Hepatocyte (in vitro differentiated cells): ENCODE measurements at regions not wholly inside any gene's neighbourhood (a gene's known extent, or its start where the extent isn't known, plus 50 kb on each side); places are given as distances from the start of the nearest gene placed in this dataset.

Experiments used
- DNase-seq: peaks from one replicate; pipeline ENCODE4 v3.0.0-alpha.2; 2016; ENCODE audit warnings: low spot score
- H2AFZ ChIP-seq: fragments of 200-600 bp; sonication (generic); 2 replicates; pipeline ENCODE4 v1.6.0; 2016; ENCODE audit warnings: antibody characterized with exemption, mild to moderate bottlenecking
- H3K27ac ChIP-seq: fragments of 200-600 bp; sonication (generic); 2 replicates; pipeline ENCODE4 v1.5.1; 2016; ENCODE audit warnings: mild to moderate bottlenecking
- H3K27me3 ChIP-seq: fragments of 200-600 bp; sonication (generic); 2 replicates; pipeline ENCODE4 v1.6.1; 2016
- H3K36me3 ChIP-seq: fragments of 200-600 bp; sonication (generic); replicated peaks from 2 replicates; pipeline ENCODE4 v1.5.1; 2016; ENCODE audit warnings: low read depth; ENCODE audit not compliant: insufficient read depth
- H3K4me1 ChIP-seq: fragments of 200-600 bp; sonication (generic); 2 replicates; pipeline ENCODE4 v1.5.1; 2016; ENCODE audit warnings: mild to moderate bottlenecking, moderate library complexity; ENCODE audit not compliant: insufficient read depth
- H3K4me2 ChIP-seq: fragments of 200-600 bp; sonication (generic); 2 replicates; pipeline ENCODE4 v1.6.0; 2016
- H3K4me3 ChIP-seq: fragments of 200-600 bp; sonication (generic); 2 replicates; pipeline ENCODE4 v1.5.1; 2016; ENCODE audit warnings: mild to moderate bottlenecking
- H3K79me2 ChIP-seq: fragments of 200-600 bp; sonication (generic); 2 replicates; pipeline ENCODE4 v1.6.0; 2017; ENCODE audit warnings: mild to moderate bottlenecking
- H3K9me2 ChIP-seq: fragments of 200-600 bp; sonication (generic); replicated peaks from 2 replicates; pipeline ENCODE4 v1.6.0; 2017; ENCODE audit warnings: mild to moderate bottlenecking; ENCODE audit not compliant: insufficient read depth
- H3K9me3 ChIP-seq: fragments of 200-600 bp; sonication (generic); 2 replicates; pipeline ENCODE4 v1.5.1; 2016; ENCODE audit warnings: low read depth, mild to moderate bottlenecking
- H4K20me1 ChIP-seq: fragments of 200-600 bp; sonication (generic); 2 replicates; pipeline ENCODE4 v1.6.0; 2016; ENCODE audit warnings: mild to moderate bottlenecking; ENCODE audit not compliant: insufficient read depth, poor library complexity, severe bottlenecking
- CTCF ChIP-seq: fragments of 200-600 bp; sonication (generic); IDR thresholded peaks from 2 replicates; pipeline ENCODE4 v1.5.1; 2016; ENCODE audit warnings: antibody characterized with exemption, mild to moderate bottlenecking; ENCODE audit not compliant: poor library complexity
- EZH2 ChIP-seq: fragments of 200-600 bp; sonication (generic); IDR thresholded peaks from 2 replicates; pipeline ENCODE4 v1.6.1; 2016; ENCODE audit warnings: antibody characterized with exemption, mild to moderate bottlenecking, borderline replicate concordance
- EZH2phosphoT487 ChIP-seq: fragments of 200-600 bp; sonication (generic); IDR thresholded peaks from one replicate; pipeline ENCODE4 v1.6.1; 2018; ENCODE audit warnings: antibody characterized with exemption, mild to moderate bottlenecking, low read depth, moderate library complexity; ENCODE audit not compliant: unreplicated experiment, severe bottlenecking
- WGBS: methylation state at CpG from one replicate; pipeline ENCODE4 v1.1.6; 2016; ENCODE audit warnings: low lambda C conversion rate; ENCODE audit errors: missing lambda C conversion rate; 5-methylcytosine and 5-hydroxymethylcytosine counted together

- Histone ChIP-seq H4K20me1 (no peaks in the 10 kb centered on the region), H3K79me2 (no peaks in the 10 kb centered on the region), H3K9me3 (no peaks in the 10 kb centered on the region), H3K9me2 (no peaks in the 10 kb centered on the region), H3K36me3 (no peaks in the 10 kb centered on the region), H3K4me1 (no peaks in the 10 kb centered on the region), H3K27ac (no peak overlapping the region), H3K4me3 (no peak overlapping the region), H3K4me2 (no peak overlapping the region), H3K27me3 (no peaks in the 10 kb centered on the region), H2AFZ (no peak overlapping the region)
- DNase-seq: no peak
- WGBS: 34% methylated on average over 2 of the region's 2 CpGs
- TF ChIP-seq EZH2phosphoT487 (no peak), EZH2 (no peak), CTCF (no peak)
Measured at GRCh38 chr18:42620657-42621056, 494.8 kb downstream of the RIT2 start.

- no peak overlapping the region for H3K27ac ChIP-seq
- no peak for DNase-seq
- no peaks in the 10 kb centered on the region for H4K20me1 ChIP-seq
- TF ChIP-seq EZH2 (no peak), EZH2phosphoT487 (no peak), CTCF (no peak)
- H3K36me3 ChIP-seq: no peaks in the 10 kb centered on the region
- H3K4me1 ChIP-seq: no peaks in the 10 kb centered on the region
- no peak overlapping the region for H2AFZ ChIP-seq
- H3K9me3 ChIP-seq: no peaks in the 10 kb centered on the region
- 57% methylated on average over 4 of the region's 4 CpGs for WGBS
- no peak overlapping the region for H3K4me3 ChIP-seq
- H3K79me2 ChIP-seq: no peaks in the 10 kb centered on the region
- H3K9me2 ChIP-seq: no peaks in the 10 kb centered on the region
- no peak overlapping the region for H3K4me2 ChIP-seq
- no peaks in the 10 kb centered on the region for H3K27me3 ChIP-seq
Measured at GRCh38 chr18:42623935-42624334, 491.6 kb downstream of the RIT2 start.

GRCh38 chr18:42632801-42633200, 482.7 kb downstream of the RIT2 start:
- H3K36me3 ChIP-seq: no peaks in the 10 kb centered on the region
- H2AFZ ChIP-seq: no peak overlapping the region
- H3K27ac ChIP-seq: no peak overlapping the region
- no peaks in the 10 kb centered on the region for H3K9me3 ChIP-seq
- H3K9me2 ChIP-seq: no peaks in the 10 kb centered on the region
- no peak overlapping the region for H3K4me2 ChIP-seq
- no peaks in the 10 kb centered on the region for H3K27me3 ChIP-seq
- H3K4me1 ChIP-seq: no peaks in the 10 kb centered on the region
- WGBS: 62% methylated on average over 1 of the region's 1 CpG
- no peaks in the 10 kb centered on the region for H3K79me2 ChIP-seq
- no peaks in the 10 kb centered on the region for H4K20me1 ChIP-seq
- H3K4me3 ChIP-seq: no peak overlapping the region
- TF ChIP-seq CTCF (no peak), EZH2 (no peak), EZH2phosphoT487 (no peak)
- no peak for DNase-seq
